ENCODE measurements at regions not wholly inside any gene's neighbourhood (a gene's known extent, or its start where the extent isn't known, plus 50 kb on each side); places are given as distances from the start of the nearest gene placed in this dataset.

DNA sequence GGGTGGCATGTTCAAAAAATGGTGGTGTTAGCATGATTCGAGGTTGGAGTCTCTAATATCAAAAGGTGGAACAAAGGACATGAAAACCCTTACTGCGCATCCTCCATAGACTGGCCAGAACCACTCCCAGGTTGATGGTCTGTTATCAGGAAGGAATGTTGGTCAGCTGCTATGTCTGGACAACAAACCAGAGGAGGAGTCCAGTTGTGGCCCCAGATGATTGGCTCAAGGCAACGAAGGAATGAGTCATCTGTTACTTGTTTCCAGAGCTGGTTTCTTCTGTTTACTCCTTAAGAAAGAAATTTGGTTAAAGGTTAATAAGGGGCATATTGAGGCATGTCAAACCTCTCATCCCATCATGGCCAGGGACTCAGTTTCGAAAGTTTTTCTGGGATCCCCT, 56.8 kb upstream of the GRIA4 start:
- ATAC-seq (no peak), DNase-seq (ENCODE audit: low read depth, low spot score) (no peak), FAIRE-seq (no peak)
- Histone ChIP-seq H3K4me2 (ENCODE audit: control insufficient read depth, insufficient read depth) (no peak overlapping the region), H3K36me3 (ENCODE audit: control insufficient read depth in 2 of 2, insufficient read depth in 2 of 2, low read length in 1 of 2) (no peaks in the 10 kb centered on the region), H2AFZ (ENCODE audit: control insufficient read depth, low read depth, low read length) (no peak overlapping the region), H3K9me3 (replicated peaks; ENCODE audit: control insufficient read depth, insufficient read depth, low read length) (no peaks in the 10 kb centered on the region), H3K4me3 (no peak overlapping the region), H3K4me1 (ENCODE audit: control insufficient read depth, insufficient read depth, low read length) (no peaks in the 10 kb centered on the region), H4K20me1 (ENCODE audit: control insufficient read depth, insufficient read depth) (no peaks in the 10 kb centered on the region), H3K79me2 (ENCODE audit: control insufficient read depth, insufficient read depth, low read length) (no peaks in the 10 kb centered on the region), H3K9ac (ENCODE audit: control insufficient read depth, insufficient read depth, low read length) (no peak overlapping the region), H3K27me3 (replicated peaks in 1 of 2; ENCODE audit: control insufficient read depth in 2 of 2, insufficient read depth in 2 of 2, low read length in 1 of 2) (no peaks in the 10 kb centered on the region; a peak in 1 of 4 replicates), H3K27ac (ENCODE audit: control insufficient read depth, insufficient read depth) (no peak overlapping the region)
- no TSS peak for BruUV-seq (replicated peaks)
- RAD21 ChIA-PET (ENCODE audit: unreplicated experiment) = no interaction called here
- CTCF ChIA-PET = no interaction called here
- POLR2A ChIA-PET = no interaction called here
- WGBS (ENCODE audit: insufficient coverage, insufficient replicate concordance, low lambda C conversion rate, missing lambda C conversion rate) = 10% methylated on average over 4 of the region's 4 CpGs
- in situ Hi-C loops (cut with MboI) = no loop called here
- SMC1A ChIA-PET (ENCODE audit: uncharacterized antibody, unreplicated experiment) = no interaction called here
- no peak for TF ChIP-seq PML (IDR thresholded peaks at IDR 0.05; ENCODE audit: low read length)
- TF ChIP-seq ZNF622 (IDR thresholded peaks at IDR 0.05) = no peak
- no peak for TF ChIP-seq NFYB (IDR thresholded peaks at IDR 0.05; ENCODE audit: insufficient read depth, low read depth, low read length)
- no peak for TF ChIP-seq HDGF (IDR thresholded peaks at IDR 0.05)
- TF ChIP-seq ATF7 (IDR thresholded peaks at IDR 0.05; ENCODE audit: low read depth) = no peak
- intact Hi-C loops (cut with micrococcal nuclease; ENCODE audit: unreplicated experiment) = no loop called here

DNA sequence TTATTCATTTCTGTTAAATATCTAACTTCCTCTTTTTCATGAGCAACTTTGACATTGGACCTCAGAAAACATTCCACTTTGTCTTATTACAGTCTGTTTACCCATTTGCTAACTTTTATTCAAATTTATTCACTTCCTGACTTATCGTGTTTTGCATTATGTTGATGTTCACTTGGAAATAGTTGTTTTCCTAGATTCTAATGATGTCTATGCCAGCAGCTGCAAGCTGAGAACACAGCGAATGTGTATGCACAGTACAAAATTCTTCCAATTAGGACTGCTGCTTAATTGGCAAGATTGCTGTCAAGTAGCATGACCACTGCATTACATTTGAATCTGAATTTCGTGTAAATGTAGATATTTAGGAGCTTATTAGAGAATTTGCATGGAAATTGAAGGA, 61.5 kb upstream of the GRIA4 start:
- POLR2A ChIA-PET = no interaction called here
- in situ Hi-C loops (cut with MboI) = no loop called here
- RAD21 ChIA-PET (ENCODE audit: unreplicated experiment) = no interaction called here
- TF ChIP-seq, protein P1, sequence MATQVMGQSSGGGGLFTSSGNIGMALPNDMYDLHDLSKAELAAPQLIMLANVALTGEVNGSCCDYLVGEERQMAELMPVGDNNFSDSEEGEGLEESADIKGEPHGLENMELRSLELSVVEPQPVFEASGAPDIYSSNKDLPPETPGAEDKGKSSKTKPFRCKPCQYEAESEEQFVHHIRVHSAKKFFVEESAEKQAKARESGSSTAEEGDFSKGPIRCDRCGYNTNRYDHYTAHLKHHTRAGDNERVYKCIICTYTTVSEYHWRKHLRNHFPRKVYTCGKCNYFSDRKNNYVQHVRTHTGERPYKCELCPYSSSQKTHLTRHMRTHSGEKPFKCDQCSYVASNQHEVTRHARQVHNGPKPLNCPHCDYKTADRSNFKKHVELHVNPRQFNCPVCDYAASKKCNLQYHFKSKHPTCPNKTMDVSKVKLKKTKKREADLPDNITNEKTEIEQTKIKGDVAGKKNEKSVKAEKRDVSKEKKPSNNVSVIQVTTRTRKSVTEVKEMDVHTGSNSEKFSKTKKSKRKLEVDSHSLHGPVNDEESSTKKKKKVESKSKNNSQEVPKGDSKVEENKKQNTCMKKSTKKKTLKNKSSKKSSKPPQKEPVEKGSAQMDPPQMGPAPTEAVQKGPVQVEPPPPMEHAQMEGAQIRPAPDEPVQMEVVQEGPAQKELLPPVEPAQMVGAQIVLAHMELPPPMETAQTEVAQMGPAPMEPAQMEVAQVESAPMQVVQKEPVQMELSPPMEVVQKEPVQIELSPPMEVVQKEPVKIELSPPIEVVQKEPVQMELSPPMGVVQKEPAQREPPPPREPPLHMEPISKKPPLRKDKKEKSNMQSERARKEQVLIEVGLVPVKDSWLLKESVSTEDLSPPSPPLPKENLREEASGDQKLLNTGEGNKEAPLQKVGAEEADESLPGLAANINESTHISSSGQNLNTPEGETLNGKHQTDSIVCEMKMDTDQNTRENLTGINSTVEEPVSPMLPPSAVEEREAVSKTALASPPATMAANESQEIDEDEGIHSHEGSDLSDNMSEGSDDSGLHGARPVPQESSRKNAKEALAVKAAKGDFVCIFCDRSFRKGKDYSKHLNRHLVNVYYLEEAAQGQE (IDR thresholded peaks at IDR 0.05; ENCODE audit: low read depth, low read length) = no peak
- TF ChIP-seq, protein P2, sequence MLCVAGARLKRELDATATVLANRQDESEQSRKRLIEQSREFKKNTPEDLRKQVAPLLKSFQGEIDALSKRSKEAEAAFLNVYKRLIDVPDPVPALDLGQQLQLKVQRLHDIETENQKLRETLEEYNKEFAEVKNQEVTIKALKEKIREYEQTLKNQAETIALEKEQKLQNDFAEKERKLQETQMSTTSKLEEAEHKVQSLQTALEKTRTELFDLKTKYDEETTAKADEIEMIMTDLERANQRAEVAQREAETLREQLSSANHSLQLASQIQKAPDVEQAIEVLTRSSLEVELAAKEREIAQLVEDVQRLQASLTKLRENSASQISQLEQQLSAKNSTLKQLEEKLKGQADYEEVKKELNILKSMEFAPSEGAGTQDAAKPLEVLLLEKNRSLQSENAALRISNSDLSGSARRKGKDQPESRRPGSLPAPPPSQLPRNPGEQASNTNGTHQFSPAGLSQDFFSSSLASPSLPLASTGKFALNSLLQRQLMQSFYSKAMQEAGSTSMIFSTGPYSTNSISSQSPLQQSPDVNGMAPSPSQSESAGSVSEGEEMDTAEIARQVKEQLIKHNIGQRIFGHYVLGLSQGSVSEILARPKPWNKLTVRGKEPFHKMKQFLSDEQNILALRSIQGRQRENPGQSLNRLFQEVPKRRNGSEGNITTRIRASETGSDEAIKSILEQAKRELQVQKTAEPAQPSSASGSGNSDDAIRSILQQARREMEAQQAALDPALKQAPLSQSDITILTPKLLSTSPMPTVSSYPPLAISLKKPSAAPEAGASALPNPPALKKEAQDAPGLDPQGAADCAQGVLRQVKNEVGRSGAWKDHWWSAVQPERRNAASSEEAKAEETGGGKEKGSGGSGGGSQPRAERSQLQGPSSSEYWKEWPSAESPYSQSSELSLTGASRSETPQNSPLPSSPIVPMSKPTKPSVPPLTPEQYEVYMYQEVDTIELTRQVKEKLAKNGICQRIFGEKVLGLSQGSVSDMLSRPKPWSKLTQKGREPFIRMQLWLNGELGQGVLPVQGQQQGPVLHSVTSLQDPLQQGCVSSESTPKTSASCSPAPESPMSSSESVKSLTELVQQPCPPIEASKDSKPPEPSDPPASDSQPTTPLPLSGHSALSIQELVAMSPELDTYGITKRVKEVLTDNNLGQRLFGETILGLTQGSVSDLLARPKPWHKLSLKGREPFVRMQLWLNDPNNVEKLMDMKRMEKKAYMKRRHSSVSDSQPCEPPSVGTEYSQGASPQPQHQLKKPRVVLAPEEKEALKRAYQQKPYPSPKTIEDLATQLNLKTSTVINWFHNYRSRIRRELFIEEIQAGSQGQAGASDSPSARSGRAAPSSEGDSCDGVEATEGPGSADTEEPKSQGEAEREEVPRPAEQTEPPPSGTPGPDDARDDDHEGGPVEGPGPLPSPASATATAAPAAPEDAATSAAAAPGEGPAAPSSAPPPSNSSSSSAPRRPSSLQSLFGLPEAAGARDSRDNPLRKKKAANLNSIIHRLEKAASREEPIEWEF (IDR thresholded peaks at IDR 0.05; ENCODE audit: insufficient replicate concordance, low read depth, low read length) = no peak
- TF ChIP-seq, protein P3, sequence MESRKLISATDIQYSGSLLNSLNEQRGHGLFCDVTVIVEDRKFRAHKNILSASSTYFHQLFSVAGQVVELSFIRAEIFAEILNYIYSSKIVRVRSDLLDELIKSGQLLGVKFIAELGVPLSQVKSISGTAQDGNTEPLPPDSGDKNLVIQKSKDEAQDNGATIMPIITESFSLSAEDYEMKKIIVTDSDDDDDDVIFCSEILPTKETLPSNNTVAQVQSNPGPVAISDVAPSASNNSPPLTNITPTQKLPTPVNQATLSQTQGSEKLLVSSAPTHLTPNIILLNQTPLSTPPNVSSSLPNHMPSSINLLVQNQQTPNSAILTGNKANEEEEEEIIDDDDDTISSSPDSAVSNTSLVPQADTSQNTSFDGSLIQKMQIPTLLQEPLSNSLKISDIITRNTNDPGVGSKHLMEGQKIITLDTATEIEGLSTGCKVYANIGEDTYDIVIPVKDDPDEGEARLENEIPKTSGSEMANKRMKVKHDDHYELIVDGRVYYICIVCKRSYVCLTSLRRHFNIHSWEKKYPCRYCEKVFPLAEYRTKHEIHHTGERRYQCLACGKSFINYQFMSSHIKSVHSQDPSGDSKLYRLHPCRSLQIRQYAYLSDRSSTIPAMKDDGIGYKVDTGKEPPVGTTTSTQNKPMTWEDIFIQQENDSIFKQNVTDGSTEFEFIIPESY (IDR thresholded peaks at IDR 0.05) = no peak

More for the DNA sequence above, 61.5 kb upstream of the GRIA4 start:
- Histone ChIP-seq H3K4me3 (no peak overlapping the region), H3K9ac (ENCODE audit: control insufficient read depth, insufficient read depth, low read length) (no peak overlapping the region), H3K4me2 (ENCODE audit: control insufficient read depth, insufficient read depth) (no peak overlapping the region), H3K9me3 (replicated peaks; ENCODE audit: control insufficient read depth, insufficient read depth, low read length) (no peaks in the 10 kb centered on the region), H3K79me2 (ENCODE audit: control insufficient read depth, insufficient read depth, low read length) (no peaks in the 10 kb centered on the region), H3K27me3 (replicated peaks in 1 of 2; ENCODE audit: control insufficient read depth in 2 of 2, insufficient read depth in 2 of 2, low read length in 1 of 2) (no peaks in the 10 kb centered on the region), H3K4me1 (ENCODE audit: control insufficient read depth, insufficient read depth, low read length) (no peaks in the 10 kb centered on the region), H2AFZ (ENCODE audit: control insufficient read depth, low read depth, low read length) (no peak overlapping the region), H3K27ac (ENCODE audit: control insufficient read depth, insufficient read depth) (no peak overlapping the region), H3K36me3 (ENCODE audit: control insufficient read depth in 2 of 2, insufficient read depth in 2 of 2, low read length in 1 of 2) (no peaks in the 10 kb centered on the region), H4K20me1 (ENCODE audit: control insufficient read depth, insufficient read depth) (no peaks in the 10 kb centered on the region)
- FAIRE-seq (no peak), ATAC-seq (no peak), DNase-seq (ENCODE audit: low read depth, low spot score) (no peak)
- 0% methylated on average over 3 of the region's 3 CpGs for WGBS (ENCODE audit: insufficient coverage, insufficient replicate concordance, low lambda C conversion rate, missing lambda C conversion rate)
- no TSS peak for BruUV-seq (replicated peaks)
- ChIA-PET CTCF (no interaction called here), SMC1A (ENCODE audit: uncharacterized antibody, unreplicated experiment) (no interaction called here)
- intact Hi-C loops (cut with micrococcal nuclease; ENCODE audit: unreplicated experiment) = no loop called here

Measured in GM12878 (cell line).